HEK293 (cell line): ENCODE measurements at regions not wholly inside any gene's neighbourhood (a gene's known extent, or its start where the extent isn't known, plus 50 kb on each side); places are given as distances from the start of the nearest gene placed in this dataset.

Experiments
- CTCF ChIA-PET: fragments of 350-600 bp; formaldehyde crosslinking; extraction: SDS; loops from one replicate; lab custom pipeline; 2021; ENCODE audit warnings: antibody characterized with exemption; lab: Yijun Ruan, JAX
- POLR2A ChIA-PET: fragments of 300-600 bp; formaldehyde crosslinking; extraction: SDS; loops from one replicate; lab custom pipeline; 2020; ENCODE audit warnings: antibody characterized with exemption, inconsistent platforms; lab: Yijun Ruan, JAX
- H3K27ac ChIP-seq: fragments of 200-500 bp; sonication (Bioruptor generic); 2 replicates; pipeline ENCODE4 v1.5.1; 2014; ENCODE audit warnings: low read depth, low read length, control low read depth, inconsistent platforms; ENCODE audit errors: extremely low read depth
- H3K36me3 ChIP-seq, 2 experiments: fragments of 200-500 bp in 1 of 2; sonication (Bioruptor generic) in 1 of 2; 1 replicate in 1 of 2; 2 replicates in 1 of 2; pipeline ENCODE4 v1.5.1; 2014 to 2017; ENCODE audit warnings: inconsistent platforms in 2 of 2, low read length in 2 of 2; ENCODE audit not compliant: control insufficient read depth in 2 of 2, insufficient read depth in 1 of 2
- H3K4me1 ChIP-seq: fragments of 200-500 bp; sonication (Bioruptor generic); 2 replicates; pipeline ENCODE4 v1.5.1; 2014; ENCODE audit warnings: mild to moderate bottlenecking, low read length, inconsistent platforms; ENCODE audit not compliant: control insufficient read depth, insufficient read depth
- H3K4me3 ChIP-seq: 2 replicates; pipeline ENCODE4 v1.5.1; 2011; ENCODE audit warnings: low read depth, mild to moderate bottlenecking, control low read depth, low read length, moderate library complexity
- H3K9me3 ChIP-seq: fragments of 200-500 bp; sonication (Bioruptor generic); 2 replicates; pipeline ENCODE4 v1.5.1; 2014; ENCODE audit warnings: low read depth, low read length, inconsistent platforms; ENCODE audit not compliant: control insufficient read depth, insufficient read depth
- FEZF1 ChIP-seq: fragments of 450-650 bp; formaldehyde crosslinking; IDR thresholded peaks from 2 replicates; pipeline ENCODE4 v1.5.1; 2016; ENCODE audit warnings: missing biosample characterization, missing genetic modification characterization
- GLI4 ChIP-seq: fragments of 450-650 bp; formaldehyde crosslinking; IDR thresholded peaks from 2 replicates; pipeline ENCODE4 v1.5.1; 2016; ENCODE audit warnings: missing biosample characterization, missing genetic modification characterization
- GLIS1 ChIP-seq: fragments of 450-650 bp; formaldehyde crosslinking; IDR thresholded peaks from 2 replicates; pipeline ENCODE4 v1.5.1; 2016; ENCODE audit warnings: missing biosample characterization, missing genetic modification characterization
- PRDM4 ChIP-seq: fragments of 450-650 bp; formaldehyde crosslinking; IDR thresholded peaks from 2 replicates; pipeline ENCODE4 v1.5.1; 2017; ENCODE audit warnings: missing biosample characterization, missing genetic modification characterization
- YY1 ChIP-seq: fragments of 450-650 bp; formaldehyde crosslinking; IDR thresholded peaks from 2 replicates; pipeline ENCODE4 v1.5.1; 2018; ENCODE audit warnings: missing biosample characterization, missing genetic modification characterization
- ZIC2 ChIP-seq: fragments of 450-650 bp; formaldehyde crosslinking; IDR thresholded peaks from 2 replicates; pipeline ENCODE4 v1.5.1; 2016; ENCODE audit warnings: missing biosample characterization, missing genetic modification characterization
- ZNF155 ChIP-seq: fragments of 450-650 bp; formaldehyde crosslinking; IDR thresholded peaks from 2 replicates; pipeline ENCODE4 v1.5.1; 2016; ENCODE audit warnings: missing biosample characterization, missing genetic modification characterization
- ZNF169 ChIP-seq: fragments of 450-650 bp; formaldehyde crosslinking; IDR thresholded peaks from 2 replicates; pipeline ENCODE4 v1.5.1; 2016; ENCODE audit warnings: missing biosample characterization, missing genetic modification characterization
- ZNF202 ChIP-seq: fragments of 450-650 bp; formaldehyde crosslinking; IDR thresholded peaks from 2 replicates; pipeline ENCODE4 v1.5.1; 2016; ENCODE audit warnings: missing biosample characterization, missing genetic modification characterization, borderline replicate concordance
- ZNF394 ChIP-seq: fragments of 450-650 bp; formaldehyde crosslinking; IDR thresholded peaks from 2 replicates; pipeline ENCODE4 v1.5.1; 2016; ENCODE audit warnings: missing biosample characterization, missing genetic modification characterization, mild to moderate bottlenecking, moderate library complexity, borderline replicate concordance
- ZNF658 ChIP-seq: fragments of 450-650 bp; formaldehyde crosslinking; IDR thresholded peaks from 2 replicates; pipeline ENCODE4; 2016; ENCODE audit warnings: missing biosample characterization, missing genetic modification characterization
- ZNF707 ChIP-seq: fragments of 450-650 bp; formaldehyde crosslinking; IDR thresholded peaks from 2 replicates; pipeline ENCODE4 v1.5.1; 2016; ENCODE audit warnings: missing biosample characterization, missing genetic modification characterization
- ZNF747 ChIP-seq: fragments of 450-650 bp; formaldehyde crosslinking; IDR thresholded peaks from 2 replicates; pipeline ENCODE4 v1.5.1; 2016; ENCODE audit warnings: missing biosample characterization, missing genetic modification characterization
- ZNF768 ChIP-seq: fragments of 450-650 bp; formaldehyde crosslinking; IDR thresholded peaks from 2 replicates; pipeline ENCODE4 v1.5.1; 2018; ENCODE audit warnings: missing biosample characterization, mild to moderate bottlenecking, missing genetic modification characterization
- ZSCAN30 ChIP-seq: fragments of 450-650 bp; IDR thresholded peaks from 2 replicates; pipeline ENCODE4 v1.5.1; 2018; ENCODE audit warnings: missing biosample characterization, mild to moderate bottlenecking, missing genetic modification characterization, moderate library complexity
- TF ChIP-seq, protein P1 (sequence below): fragments of 450-650 bp; formaldehyde crosslinking; IDR thresholded peaks from 2 replicates; pipeline ENCODE4 v1.5.1; 2017; ENCODE audit warnings: missing biosample characterization, missing genetic modification characterization
- TF ChIP-seq, protein P2 (sequence below): fragments of 450-650 bp; formaldehyde crosslinking; IDR thresholded peaks from 2 replicates; pipeline ENCODE4 v1.5.1; 2017; ENCODE audit warnings: missing biosample characterization, mild to moderate bottlenecking, missing genetic modification characterization, moderate library complexity
- TF ChIP-seq, protein P3 (sequence below): fragments of 450-650 bp; formaldehyde crosslinking; IDR thresholded peaks from 2 replicates; pipeline ENCODE4 v1.5.1; 2016; ENCODE audit warnings: missing biosample characterization, missing genetic modification characterization

- POLR2A ChIA-PET, result no interaction called here
- TF ChIP-seq, protein P1, sequence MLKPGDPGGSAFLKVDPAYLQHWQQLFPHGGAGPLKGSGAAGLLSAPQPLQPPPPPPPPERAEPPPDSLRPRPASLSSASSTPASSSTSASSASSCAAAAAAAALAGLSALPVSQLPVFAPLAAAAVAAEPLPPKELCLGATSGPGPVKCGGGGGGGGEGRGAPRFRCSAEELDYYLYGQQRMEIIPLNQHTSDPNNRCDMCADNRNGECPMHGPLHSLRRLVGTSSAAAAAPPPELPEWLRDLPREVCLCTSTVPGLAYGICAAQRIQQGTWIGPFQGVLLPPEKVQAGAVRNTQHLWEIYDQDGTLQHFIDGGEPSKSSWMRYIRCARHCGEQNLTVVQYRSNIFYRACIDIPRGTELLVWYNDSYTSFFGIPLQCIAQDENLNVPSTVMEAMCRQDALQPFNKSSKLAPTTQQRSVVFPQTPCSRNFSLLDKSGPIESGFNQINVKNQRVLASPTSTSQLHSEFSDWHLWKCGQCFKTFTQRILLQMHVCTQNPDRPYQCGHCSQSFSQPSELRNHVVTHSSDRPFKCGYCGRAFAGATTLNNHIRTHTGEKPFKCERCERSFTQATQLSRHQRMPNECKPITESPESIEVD (tag by site-specific recombination), result no peak
- TF ChIP-seq ZNF768 (tag by site-specific recombination) (no peak), FEZF1 (no peak), ZNF202 (no peak), ZNF155 (tag by site-specific recombination) (no peak), ZSCAN30 (tag by site-specific recombination) (no peak), ZNF747 (tag by site-specific recombination) (no peak), ZNF658 (no peak), ZNF394 (tag by site-specific recombination) (no peak), GLI4 (no peak)
- TF ChIP-seq, protein P2, sequence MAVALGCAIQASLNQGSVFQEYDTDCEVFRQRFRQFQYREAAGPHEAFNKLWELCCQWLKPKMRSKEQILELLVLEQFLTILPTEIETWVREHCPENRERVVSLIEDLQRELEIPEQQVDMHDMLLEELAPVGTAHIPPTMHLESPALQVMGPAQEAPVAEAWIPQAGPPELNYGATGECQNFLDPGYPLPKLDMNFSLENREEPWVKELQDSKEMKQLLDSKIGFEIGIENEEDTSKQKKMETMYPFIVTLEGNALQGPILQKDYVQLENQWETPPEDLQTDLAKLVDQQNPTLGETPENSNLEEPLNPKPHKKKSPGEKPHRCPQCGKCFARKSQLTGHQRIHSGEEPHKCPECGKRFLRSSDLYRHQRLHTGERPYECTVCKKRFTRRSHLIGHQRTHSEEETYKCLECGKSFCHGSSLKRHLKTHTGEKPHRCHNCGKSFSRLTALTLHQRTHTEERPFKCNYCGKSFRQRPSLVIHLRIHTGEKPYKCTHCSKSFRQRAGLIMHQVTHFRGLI, result no peak
- TF ChIP-seq, protein P3, sequence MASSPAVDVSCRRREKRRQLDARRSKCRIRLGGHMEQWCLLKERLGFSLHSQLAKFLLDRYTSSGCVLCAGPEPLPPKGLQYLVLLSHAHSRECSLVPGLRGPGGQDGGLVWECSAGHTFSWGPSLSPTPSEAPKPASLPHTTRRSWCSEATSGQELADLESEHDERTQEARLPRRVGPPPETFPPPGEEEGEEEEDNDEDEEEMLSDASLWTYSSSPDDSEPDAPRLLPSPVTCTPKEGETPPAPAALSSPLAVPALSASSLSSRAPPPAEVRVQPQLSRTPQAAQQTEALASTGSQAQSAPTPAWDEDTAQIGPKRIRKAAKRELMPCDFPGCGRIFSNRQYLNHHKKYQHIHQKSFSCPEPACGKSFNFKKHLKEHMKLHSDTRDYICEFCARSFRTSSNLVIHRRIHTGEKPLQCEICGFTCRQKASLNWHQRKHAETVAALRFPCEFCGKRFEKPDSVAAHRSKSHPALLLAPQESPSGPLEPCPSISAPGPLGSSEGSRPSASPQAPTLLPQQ, result no peak
- TF ChIP-seq, all 188 proteins: peak for 0
Observed at GRCh38 chr4:3820806-3821579, 54.8 kb downstream of the ADRA2C start.

GRCh38 chr4:3821580-3822229, 55.5 kb downstream of the ADRA2C start:
- H3K27ac ChIP-seq, result no peak overlapping the region
- CTCF ChIA-PET, result interaction anchor here (0.6 kb wide), 1 partner anchor 16 kb away, joined by 3 read pairs; no protein-coding TSS in a partner anchor

More at GRCh38 chr4:3820806-3821579, 54.8 kb downstream of the ADRA2C start:
- Histone ChIP-seq H3K27ac (no peak overlapping the region), H3K9me3 (no peaks in the 10 kb centered on the region), H3K4me1 (no peaks in the 10 kb centered on the region), H3K4me3 (no peak overlapping the region), H3K36me3 (no peaks in the 10 kb centered on the region)
- CTCF ChIA-PET, result interaction anchor here (0.6 kb wide), 1 partner anchor 17 kb away, joined by 3 read pairs; no protein-coding TSS in a partner anchor

More at GRCh38 chr4:3821580-3822229, 55.5 kb downstream of the ADRA2C start:
- Histone ChIP-seq H3K4me1 (no peaks in the 10 kb centered on the region), H3K9me3 (no peaks in the 10 kb centered on the region), H3K36me3 (no peaks in the 10 kb centered on the region), H3K4me3 (no peak overlapping the region)
- POLR2A ChIA-PET, result no interaction called here
- TF ChIP-seq ZNF707 (tag by site-specific recombination) (no peak), YY1 (no peak), ZIC2 (peak; percentile 87), PRDM4 (tag by site-specific recombination) (no peak), GLIS1 (tag by site-specific recombination) (peak; percentile 75), ZNF169 (tag by site-specific recombination) (no peak)
